Left ventricle myocardium inferior (tissue), 1 donor: ENCODE measurements at regions not wholly inside any gene's neighbourhood (a gene's known extent, or its start where the extent isn't known, plus 50 kb on each side); places are given as distances from the start of the nearest gene placed in this dataset.

Experiments
- DNase-seq: peaks from one replicate; pipeline ENCODE4 v3.0.0-alpha.2; 2020
- H3K27ac ChIP-seq: fragments of 200-600 bp; replicated peaks from 2 replicates; pipeline ENCODE4 v1.8.0; 2021
- H3K27me3 ChIP-seq: fragments of 200-600 bp; 2 replicates; pipeline ENCODE4 v1.8.0; 2021; ENCODE audit warnings: low read depth
- H3K36me3 ChIP-seq: fragments of 200-600 bp; 2 replicates; pipeline ENCODE4 v1.8.0; 2021
- H3K4me1 ChIP-seq: fragments of 200-600 bp; 2 replicates; pipeline ENCODE4 v1.8.0; 2021
- H3K4me3 ChIP-seq: fragments of 200-600 bp; 2 replicates; pipeline ENCODE4 v1.8.0; 2021; ENCODE audit warnings: mild to moderate bottlenecking, moderate library complexity
- H3K9me3 ChIP-seq: fragments of 200-600 bp; replicated peaks from 2 replicates; pipeline ENCODE4 v1.8.0; 2021
- intact Hi-C: fragments of 100-400 bp; cut with micrococcal nuclease; formaldehyde crosslinking; loops from one replicate; pipeline ENCODE4 v1.11.0; 2022
- TF ChIP-seq, protein P1 (sequence below): fragments of 200-600 bp; IDR thresholded peaks from 2 replicates; pipeline ENCODE4 v1.8.0; 2021; ENCODE audit warnings: antibody characterized with exemption, mild to moderate bottlenecking, borderline replicate concordance
- donor health status: DM: no; HTN: yes; CAD: no; lungs with severe emphysema.

GRCh38 chr11:60592601-60593000, 77.4 kb downstream of the MS4A13 start:
- intact Hi-C loops: no loop called here

GRCh38 chr11:60594998-60595642, 79.9 kb downstream of the MS4A13 start:
- H3K4me3 ChIP-seq: no peak overlapping the region
- H3K27me3 ChIP-seq: no peaks in the 10 kb centered on the region
- TF ChIP-seq, protein P1, sequence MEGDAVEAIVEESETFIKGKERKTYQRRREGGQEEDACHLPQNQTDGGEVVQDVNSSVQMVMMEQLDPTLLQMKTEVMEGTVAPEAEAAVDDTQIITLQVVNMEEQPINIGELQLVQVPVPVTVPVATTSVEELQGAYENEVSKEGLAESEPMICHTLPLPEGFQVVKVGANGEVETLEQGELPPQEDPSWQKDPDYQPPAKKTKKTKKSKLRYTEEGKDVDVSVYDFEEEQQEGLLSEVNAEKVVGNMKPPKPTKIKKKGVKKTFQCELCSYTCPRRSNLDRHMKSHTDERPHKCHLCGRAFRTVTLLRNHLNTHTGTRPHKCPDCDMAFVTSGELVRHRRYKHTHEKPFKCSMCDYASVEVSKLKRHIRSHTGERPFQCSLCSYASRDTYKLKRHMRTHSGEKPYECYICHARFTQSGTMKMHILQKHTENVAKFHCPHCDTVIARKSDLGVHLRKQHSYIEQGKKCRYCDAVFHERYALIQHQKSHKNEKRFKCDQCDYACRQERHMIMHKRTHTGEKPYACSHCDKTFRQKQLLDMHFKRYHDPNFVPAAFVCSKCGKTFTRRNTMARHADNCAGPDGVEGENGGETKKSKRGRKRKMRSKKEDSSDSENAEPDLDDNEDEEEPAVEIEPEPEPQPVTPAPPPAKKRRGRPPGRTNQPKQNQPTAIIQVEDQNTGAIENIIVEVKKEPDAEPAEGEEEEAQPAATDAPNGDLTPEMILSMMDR: no peak
- H3K9me3 ChIP-seq: peaks cover 53% of the 10 kb centered on the region
- intact Hi-C loops: no loop called here
- no peak overlapping the region for H3K27ac ChIP-seq
- H3K36me3 ChIP-seq: no peaks in the 10 kb centered on the region
- DNase-seq: no peak
- H3K4me1 ChIP-seq: no peaks in the 10 kb centered on the region

More at GRCh38 chr11:60592601-60593000, 77.4 kb downstream of the MS4A13 start:
- Histone ChIP-seq H3K27ac (no peak overlapping the region), H3K9me3 (peaks cover 42% of the 10 kb centered on the region), H3K27me3 (no peaks in the 10 kb centered on the region), H3K4me1 (no peaks in the 10 kb centered on the region), H3K4me3 (no peak overlapping the region), H3K36me3 (no peaks in the 10 kb centered on the region)
- DNase-seq: no peak
- TF ChIP-seq, protein P1: no peak

GRCh38 chr11:60607483-60607882, 91.9 kb upstream of the MS4A8 start:
- Histone ChIP-seq H3K4me3 (no peak overlapping the region), H3K27ac (no peak overlapping the region), H3K9me3 (no peaks in the 10 kb centered on the region), H3K36me3 (no peaks in the 10 kb centered on the region), H3K4me1 (no peaks in the 10 kb centered on the region), H3K27me3 (peaks cover 3% of the 10 kb centered on the region)
- TF ChIP-seq, protein P1: no peak
- no peak for DNase-seq
- intact Hi-C loops: no loop called here

GRCh38 chr11:60609632-60610031, 89.8 kb upstream of the MS4A8 start:
- no peak for DNase-seq
- Histone ChIP-seq H3K9me3 (no peaks in the 10 kb centered on the region), H3K36me3 (no peaks in the 10 kb centered on the region), H3K27ac (no peak overlapping the region), H3K4me1 (no peaks in the 10 kb centered on the region), H3K27me3 (peaks cover 3% of the 10 kb centered on the region), H3K4me3 (no peak overlapping the region)
- intact Hi-C loops: no loop called here
- TF ChIP-seq, protein P1: no peak

DNA sequence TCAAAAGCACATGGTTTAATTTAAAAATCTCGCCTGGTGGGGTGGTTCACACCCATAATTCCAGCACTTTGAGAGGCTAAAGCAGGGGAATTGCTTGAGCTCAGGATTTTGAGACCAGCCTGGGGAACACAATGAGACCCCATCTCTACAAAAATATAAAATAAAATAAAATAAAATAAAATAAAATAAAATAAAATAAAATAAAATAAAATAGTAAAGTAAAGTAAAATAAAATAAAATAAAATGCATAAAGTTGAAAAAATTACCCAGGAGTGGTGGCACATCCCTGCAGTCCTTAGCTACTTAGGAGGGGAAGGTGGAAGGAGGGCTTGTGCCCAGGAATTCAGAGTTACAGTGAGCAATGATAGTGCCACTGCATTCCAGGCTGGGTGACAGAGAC, 88.7 kb upstream of the MS4A8 start:
- H3K4me1 ChIP-seq: no peaks in the 10 kb centered on the region
- intact Hi-C loops: no loop called here
- H3K27ac ChIP-seq: no peak overlapping the region
- H3K36me3 ChIP-seq: no peaks in the 10 kb centered on the region
- no peaks in the 10 kb centered on the region for H3K9me3 ChIP-seq
- no peak for DNase-seq
- TF ChIP-seq, protein P1: no peak
- no peak overlapping the region for H3K4me3 ChIP-seq
- peaks cover 6% of the 10 kb centered on the region for H3K27me3 ChIP-seq
